Neuron (in vitro differentiated cells): ENCODE measurements at regions not wholly inside any gene's neighbourhood (a gene's known extent, or its start where the extent isn't known, plus 50 kb on each side); places are given as distances from the start of the nearest gene placed in this dataset.

Source experiments
- H2AFZ ChIP-seq: one replicate; pipeline ENCODE4 v1.6.1; 2013; ENCODE audit warnings: low read depth, mild to moderate bottlenecking, inconsistent platforms, low read length, moderate library complexity
- H3K27me3 ChIP-seq: one replicate; pipeline ENCODE4 v1.6.1; 2013; ENCODE audit warnings: low read length; ENCODE audit not compliant: insufficient read depth
- H3K36me3 ChIP-seq: one replicate; pipeline ENCODE4 v1.6.1; 2013; ENCODE audit warnings: low read length; ENCODE audit not compliant: insufficient read depth
- H3K4me1 ChIP-seq: one replicate; pipeline ENCODE4 v1.6.1; 2013; ENCODE audit warnings: low read length; ENCODE audit not compliant: insufficient read depth
- H3K4me3 ChIP-seq: 2 replicates; pipeline ENCODE4 v1.5.1; 2013; ENCODE audit warnings: mild to moderate bottlenecking, low read length, moderate library complexity
- H3K9me3 ChIP-seq: one replicate; pipeline ENCODE4 v1.6.1; 2013; ENCODE audit warnings: low read length

- peaks cover 4% of the 10 kb centered on the region for H3K4me1 ChIP-seq
- H3K4me3 ChIP-seq: no peak overlapping the region
- H3K27me3 ChIP-seq: no peaks in the 10 kb centered on the region
- no peak overlapping the region for H2AFZ ChIP-seq
- H3K9me3 ChIP-seq: no peaks in the 10 kb centered on the region
- no peaks in the 10 kb centered on the region for H3K36me3 ChIP-seq
Measured at GRCh38 chr1:58256041-58256440, 290.5 kb downstream of the OMA1 start.

DNA sequence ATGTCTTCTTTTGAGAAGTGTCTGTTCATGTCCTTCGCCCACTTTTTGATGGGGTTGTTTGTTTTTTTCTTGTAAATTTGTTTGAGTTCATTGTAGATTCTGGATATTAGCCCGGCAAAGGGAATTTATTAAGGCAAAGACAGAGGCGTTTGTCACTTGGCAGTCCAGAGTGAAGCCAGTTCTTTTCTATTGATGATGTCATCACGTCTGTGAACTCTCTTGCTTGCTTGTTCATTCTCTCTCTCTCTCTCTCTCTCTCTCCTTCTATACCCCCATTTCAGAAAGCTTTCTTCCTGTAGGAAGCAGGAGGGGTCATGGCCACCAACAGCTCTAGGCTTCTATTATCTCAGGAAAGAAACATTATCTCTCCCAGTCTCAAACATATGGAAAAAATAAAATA is 291.3 kb downstream of the OMA1 start:
- H3K4me1 ChIP-seq: peaks cover 4% of the 10 kb centered on the region
- H3K27me3 ChIP-seq: no peaks in the 10 kb centered on the region
- H3K36me3 ChIP-seq: no peaks in the 10 kb centered on the region
- H2AFZ ChIP-seq: no peak overlapping the region
- H3K4me3 ChIP-seq: no peak overlapping the region
- no peaks in the 10 kb centered on the region for H3K9me3 ChIP-seq

DNA sequence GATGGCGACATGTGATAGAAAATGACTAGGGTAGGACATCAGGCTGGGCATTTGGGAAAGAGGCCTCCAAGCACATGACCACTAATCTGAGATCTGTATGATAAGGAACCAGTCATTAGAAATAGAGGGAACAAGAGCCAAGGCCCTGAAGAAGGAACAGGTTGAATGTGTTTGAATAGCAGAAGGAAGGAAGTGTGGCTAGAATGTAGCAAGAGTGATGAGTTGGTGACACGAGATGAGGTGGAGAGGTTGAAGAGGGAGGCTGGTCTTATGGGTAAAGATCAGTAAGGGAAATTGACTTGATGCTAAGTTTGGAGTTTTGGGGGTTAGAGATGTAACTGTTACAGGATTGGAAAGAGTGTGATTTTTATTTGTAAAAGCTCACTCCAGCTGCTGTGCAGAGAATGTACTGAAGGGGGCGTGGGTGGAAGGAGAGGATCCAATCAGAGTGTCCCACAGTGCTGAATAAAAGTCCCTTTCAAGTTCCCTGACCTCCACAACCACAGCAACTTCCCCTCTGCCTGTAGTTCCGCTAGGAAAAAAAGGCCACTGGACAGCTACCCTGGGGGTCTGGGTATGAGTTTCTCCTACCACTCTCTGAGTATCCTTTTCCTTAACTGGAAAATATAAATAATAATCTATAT is 295.0 kb downstream of the OMA1 start:
- Histone ChIP-seq H3K4me1 (peaks cover 17% of the 10 kb centered on the region), H3K4me3 (no peak overlapping the region), H3K9me3 (no peaks in the 10 kb centered on the region), H3K36me3 (no peaks in the 10 kb centered on the region), H2AFZ (no peak overlapping the region), H3K27me3 (no peaks in the 10 kb centered on the region)

GRCh38 chr1:58250587-58250948 is 296.0 kb downstream of the OMA1 start:
- Histone ChIP-seq H3K4me3 (peak overlapping the region; percentile 62), H3K4me1 (peaks cover 17% of the 10 kb centered on the region), H3K9me3 (no peaks in the 10 kb centered on the region), H3K36me3 (no peaks in the 10 kb centered on the region), H2AFZ (peak overlapping the region; percentile 98), H3K27me3 (no peaks in the 10 kb centered on the region)

GRCh38 chr1:58249737-58250586 is 296.6 kb downstream of the OMA1 start:
- peak overlapping the region; percentile 98 for H2AFZ ChIP-seq
- H3K9me3 ChIP-seq: no peaks in the 10 kb centered on the region
- peak overlapping the region; percentile 62 for H3K4me3 ChIP-seq
- H3K4me1 ChIP-seq: peaks cover 17% of the 10 kb centered on the region
- H3K27me3 ChIP-seq: no peaks in the 10 kb centered on the region
- H3K36me3 ChIP-seq: no peaks in the 10 kb centered on the region

- Histone ChIP-seq H3K27me3 (no peaks in the 10 kb centered on the region), H2AFZ (peak overlapping the region; percentile 98), H3K4me1 (peaks cover 17% of the 10 kb centered on the region), H3K4me3 (peak overlapping the region; percentile 62), H3K9me3 (no peaks in the 10 kb centered on the region), H3K36me3 (no peaks in the 10 kb centered on the region)
Measured at GRCh38 chr1:58249388-58249736, 297.2 kb downstream of the OMA1 start.

- Histone ChIP-seq H3K36me3 (no peaks in the 10 kb centered on the region), H3K27me3 (no peaks in the 10 kb centered on the region), H3K4me1 (peaks cover 17% of the 10 kb centered on the region), H3K9me3 (no peaks in the 10 kb centered on the region), H3K4me3 (peak overlapping the region; percentile 62), H2AFZ (peak overlapping the region; percentile 98)
Measured at GRCh38 chr1:58248791-58249190, 297.7 kb downstream of the OMA1 start.

- Histone ChIP-seq H3K36me3 (no peaks in the 10 kb centered on the region), H2AFZ (no peak overlapping the region), H3K9me3 (no peaks in the 10 kb centered on the region), H3K4me1 (peaks cover 17% of the 10 kb centered on the region), H3K4me3 (peak overlapping the region; percentile 62), H3K27me3 (no peaks in the 10 kb centered on the region)
Measured at GRCh38 chr1:58248072-58248471, 298.5 kb downstream of the OMA1 start.

- Histone ChIP-seq H3K27me3 (no peaks in the 10 kb centered on the region), H3K4me3 (no peak overlapping the region), H3K36me3 (no peaks in the 10 kb centered on the region), H2AFZ (no peak overlapping the region), H3K4me1 (peaks cover 17% of the 10 kb centered on the region), H3K9me3 (no peaks in the 10 kb centered on the region)
Measured at GRCh38 chr1:58246549-58246948, 300.0 kb downstream of the OMA1 start.

GRCh38 chr1:58244872-58245271 is 301.7 kb downstream of the OMA1 start:
- H2AFZ ChIP-seq: no peak overlapping the region
- peaks cover 17% of the 10 kb centered on the region for H3K4me1 ChIP-seq
- H3K9me3 ChIP-seq: no peaks in the 10 kb centered on the region
- H3K27me3 ChIP-seq: no peaks in the 10 kb centered on the region
- H3K36me3 ChIP-seq: no peaks in the 10 kb centered on the region
- no peak overlapping the region for H3K4me3 ChIP-seq

- H3K27me3 ChIP-seq: no peaks in the 10 kb centered on the region
- no peaks in the 10 kb centered on the region for H3K9me3 ChIP-seq
- H2AFZ ChIP-seq: no peak overlapping the region
- no peaks in the 10 kb centered on the region for H3K36me3 ChIP-seq
- H3K4me1 ChIP-seq: peaks cover 3% of the 10 kb centered on the region
- no peak overlapping the region for H3K4me3 ChIP-seq
Measured at GRCh38 chr1:58238846-58239245, 307.7 kb downstream of the OMA1 start.

GRCh38 chr1:58233729-58234128 is 312.8 kb downstream of the OMA1 start:
- H3K4me3 ChIP-seq: no peak overlapping the region
- H3K27me3 ChIP-seq: no peaks in the 10 kb centered on the region
- H3K36me3 ChIP-seq: no peaks in the 10 kb centered on the region
- H2AFZ ChIP-seq: no peak overlapping the region
- H3K4me1 ChIP-seq: peaks cover 22% of the 10 kb centered on the region
- no peaks in the 10 kb centered on the region for H3K9me3 ChIP-seq

GRCh38 chr1:58231204-58231603 is 315.3 kb downstream of the OMA1 start:
- no peaks in the 10 kb centered on the region for H3K27me3 ChIP-seq
- no peaks in the 10 kb centered on the region for H3K36me3 ChIP-seq
- H2AFZ ChIP-seq: no peak overlapping the region
- H3K4me1 ChIP-seq: peaks cover 22% of the 10 kb centered on the region
- H3K9me3 ChIP-seq: no peaks in the 10 kb centered on the region
- no peak overlapping the region for H3K4me3 ChIP-seq
